Adrenal gland (tissue), 9 donors: ENCODE measurements at regions not wholly inside any gene's neighbourhood (a gene's known extent, or its start where the extent isn't known, plus 50 kb on each side); places are given as distances from the start of the nearest gene placed in this dataset.

ENCODE experiments used
- DNase-seq, 7 donors: peaks; one replicate each; pipeline ENCODE4 v3.0.0-alpha.2; 2019 to 2020
- H3K27ac ChIP-seq, 5 donors: fragments of 200-600 bp; sonication (generic) in 4 of 5; 1 replicate in 3 of 5; 2 replicates in 2 of 5; pipeline versions ENCODE4 v1.5.1 to v1.8.0; 2016 to 2020; ENCODE audit warnings: mild to moderate bottlenecking in 1 of 5
- H3K27me3 ChIP-seq: fragments of 200-600 bp; 2 replicates; pipeline ENCODE4 v1.8.0; 2021
- H3K36me3 ChIP-seq, 2 donors: fragments of 200-600 bp; replicated peaks in 1 of 2; 1 replicate in 1 of 2; 2 replicates in 1 of 2; pipeline versions ENCODE4 v1.5.1 to v1.8.0; 2018 to 2022
- H3K4me1 ChIP-seq, 2 donors: fragments of 200-600 bp; replicated peaks in 1 of 2; 1 replicate in 1 of 2; 2 replicates in 1 of 2; pipeline versions ENCODE4 v1.5.1 to v1.8.0; 2018 to 2021
- H3K4me3 ChIP-seq, 4 donors: fragments of 200-600 bp; sonication (generic) in 3 of 4; one replicate each; pipeline ENCODE4 v1.5.1; 2016 to 2018
- H3K9me3 ChIP-seq, 3 donors: fragments of 200-600 bp; sonication (generic) in 1 of 3; replicated peaks in 1 of 3; 1 replicate in 2 of 3; 2 replicates in 1 of 3; pipeline versions ENCODE4 v1.5.1 to v1.8.0; 2016 to 2021
- CTCF ChIP-seq, 6 experiments: fragments of 450-650 bp in 4 of 6; fragments of 200-600 bp in 2 of 6; sonication (generic) in 1 of 6; IDR thresholded peaks; 1 replicate in 5 of 6; 2 replicates in 1 of 6; pipeline versions ENCODE4 v1.5.1 to v1.8.0; 2016 to 2021; ENCODE audit warnings: antibody characterized with exemption in 6 of 6, mild to moderate bottlenecking in 2 of 6, moderate library complexity in 1 of 6
- POLR2A ChIP-seq, 2 donors: fragments of 450-650 bp; IDR thresholded peaks; one replicate each; pipeline ENCODE4 v1.6.1; 2017; ENCODE audit warnings: antibody characterized with exemption in 2 of 2, mild to moderate bottlenecking in 2 of 2, moderate library complexity in 1 of 2
- WGBS, 4 donors: extraction: QIAGEN DNeasy Blood & Tissue Kit in 2 of 4; methylation state at CpG; one replicate each; pipeline versions ENCODE4 v1.1.5 to v1.1.7; 2013 to 2017; 5-methylcytosine and 5-hydroxymethylcytosine counted together
- intact Hi-C, 2 donors: fragments of 100-400 bp; cut with DNase I; formaldehyde crosslinking; loops; one replicate each; pipeline versions ENCODE4 v1.14.1 to v1.15.0; 2022 to 2023
- donor health status: healthy with polysubstance abuse.
- donor health status: Bipolar disorder and iron deficiency.
- donor health status: DM: yes; HTN: yes; CAD: no.
- donor health status: DM: no; HTN: no; CAD: no.
- donor health status: DM: no; HTN: no; CAD: no.

DNA sequence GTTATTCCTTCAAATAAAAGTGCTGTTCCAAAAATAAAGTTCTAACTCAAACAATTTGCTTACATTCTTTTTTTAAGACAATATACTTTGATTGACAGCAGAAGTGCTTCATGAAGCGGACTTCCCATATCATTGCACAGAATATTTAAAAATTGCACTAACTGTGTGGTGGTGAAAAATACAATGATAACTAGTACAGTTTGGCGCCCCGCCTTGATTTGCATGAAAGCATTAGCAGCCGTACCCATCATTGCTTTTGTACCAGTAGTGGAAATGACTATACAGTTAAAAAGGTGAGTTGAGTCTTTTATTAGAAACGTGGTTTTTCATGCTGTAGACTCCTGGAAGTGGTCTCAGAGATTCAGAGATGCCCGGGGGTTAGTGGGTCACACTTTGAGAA lies 69.5 kb upstream of the MAP3K1 start:
- Histone ChIP-seq H3K27me3 (no peaks in the 10 kb centered on the region), H3K36me3 (no peaks in the 10 kb centered on the region), H3K4me3 (no peak overlapping the region), H3K4me1 (no peaks in the 10 kb centered on the region), H3K9me3 (no peaks in the 10 kb centered on the region), H3K27ac (no peak overlapping the region)
- no peak for TF ChIP-seq CTCF (IDR thresholded peaks at IDR 0.05)
- intact Hi-C loops, result no loop called here
- 92 to 96% (median 95%) methylated on average over 6 of the region's 6 CpGs for WGBS, 4 donors
- DNase-seq, result no peak

DNA sequence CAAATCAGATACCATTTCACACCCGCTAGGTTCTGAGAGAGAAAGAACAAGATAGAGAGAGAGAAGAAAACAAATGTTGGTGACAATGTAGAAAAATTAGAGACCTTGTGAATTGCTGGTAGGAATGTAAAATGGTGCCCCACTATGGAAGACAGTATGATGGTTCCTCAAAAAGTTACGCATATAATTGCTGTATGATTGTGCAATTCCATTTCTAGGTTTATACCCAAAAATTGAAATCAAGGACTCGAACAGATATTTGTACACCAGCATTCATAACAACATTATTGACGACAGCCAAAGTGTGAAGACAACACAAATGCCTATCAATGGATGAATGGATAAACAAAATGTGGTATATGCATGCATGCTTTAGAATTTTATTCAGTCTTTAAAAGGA lies 74.5 kb upstream of the MAP3K1 start:
- intact Hi-C loops, result no loop called here

GRCh38 chr5:56739990-56740389 lies 75.4 kb upstream of the MAP3K1 start:
- Histone ChIP-seq H3K36me3 (no peaks in the 10 kb centered on the region), H3K9me3 (no peaks in the 10 kb centered on the region), H3K4me1 (peaks cover 0 to 19% of the 10 kb centered on the region in 2 donors), H3K27me3 (no peaks in the 10 kb centered on the region), H3K4me3 (no peak overlapping the region), H3K27ac (no peak overlapping the region)
- no peak for DNase-seq
- WGBS, 4 donors, result 0 to 21% (median 14%) methylated on average over 1 of the region's 1 CpG
- intact Hi-C loops, result no loop called here
- no peak for TF ChIP-seq CTCF (IDR thresholded peaks at IDR 0.05)
- no peak for TF ChIP-seq POLR2A (IDR thresholded peaks at IDR 0.05)

More for the DNA sequence above, 74.5 kb upstream of the MAP3K1 start:
- no peaks in the 10 kb centered on the region for H3K27me3 ChIP-seq
- H3K36me3 ChIP-seq, result no peaks in the 10 kb centered on the region
- TF ChIP-seq CTCF (IDR thresholded peaks at IDR 0.05) (no peak), POLR2A (IDR thresholded peaks at IDR 0.05) (no peak)
- H3K27ac ChIP-seq, result no peak overlapping the region
- peaks cover 0 to 15% of the 10 kb centered on the region in 2 donors for H3K4me1 ChIP-seq
- H3K9me3 ChIP-seq, result no peaks in the 10 kb centered on the region
- WGBS, 4 donors, result 91 to 98% (median 95%) methylated on average over 4 of the region's 4 CpGs
- DNase-seq, result no peak
- H3K4me3 ChIP-seq, result no peak overlapping the region

GRCh38 chr5:56737951-56738606 lies 77.3 kb upstream of the MAP3K1 start:
- Histone ChIP-seq H3K36me3 (no peaks in the 10 kb centered on the region), H3K27me3 (no peaks in the 10 kb centered on the region), H3K4me1 (peaks cover 9 to 19% of the 10 kb centered on the region in 2 donors), H3K4me3 (no peak overlapping the region), H3K9me3 (no peaks in the 10 kb centered on the region), H3K27ac (no peak overlapping the region)
- intact Hi-C loops, result no loop called here
- no peak for TF ChIP-seq POLR2A (IDR thresholded peaks at IDR 0.05)
- no peak for TF ChIP-seq CTCF (IDR thresholded peaks at IDR 0.05)
- DNase-seq, result no peak
- WGBS, 4 donors, result 81 to 91% (median 85%) methylated on average over 6 of the region's 6 CpGs
